GM13976 (cell line): ENCODE measurements at regions not wholly inside any gene's neighbourhood (a gene's known extent, or its start where the extent isn't known, plus 50 kb on each side); places are given as distances from the start of the nearest gene placed in this dataset.

Source experiments
- DNase-seq: peaks from one replicate; pipeline ENCODE4 v3.0.0; 2012; ENCODE audit warnings: low spot score
- in situ Hi-C: fragments of 300-500 bp; cut with MboI; formaldehyde crosslinking; loops from one replicate; pipeline ENCODE4 v1.12.0; 2022; ENCODE audit warnings: low sequenced_read_pairs, mixed read lengths, inconsistent platforms; ENCODE audit not compliant: unreplicated experiment
- TF ChIP-seq, protein P1 (sequence below): IDR thresholded peaks from 2 replicates; pipeline ENCODE4 v1.5.1; 2012; ENCODE audit warnings: borderline replicate concordance, mild to moderate bottlenecking; ENCODE audit not compliant: insufficient read depth; ENCODE audit errors: extremely low read depth, missing control alignments, control extremely low read depth

GRCh38 chr15:60184579-60184978 lies 180.5 kb downstream of the FOXB1 start:
- in situ Hi-C loops = no loop called here
- TF ChIP-seq, protein P1, sequence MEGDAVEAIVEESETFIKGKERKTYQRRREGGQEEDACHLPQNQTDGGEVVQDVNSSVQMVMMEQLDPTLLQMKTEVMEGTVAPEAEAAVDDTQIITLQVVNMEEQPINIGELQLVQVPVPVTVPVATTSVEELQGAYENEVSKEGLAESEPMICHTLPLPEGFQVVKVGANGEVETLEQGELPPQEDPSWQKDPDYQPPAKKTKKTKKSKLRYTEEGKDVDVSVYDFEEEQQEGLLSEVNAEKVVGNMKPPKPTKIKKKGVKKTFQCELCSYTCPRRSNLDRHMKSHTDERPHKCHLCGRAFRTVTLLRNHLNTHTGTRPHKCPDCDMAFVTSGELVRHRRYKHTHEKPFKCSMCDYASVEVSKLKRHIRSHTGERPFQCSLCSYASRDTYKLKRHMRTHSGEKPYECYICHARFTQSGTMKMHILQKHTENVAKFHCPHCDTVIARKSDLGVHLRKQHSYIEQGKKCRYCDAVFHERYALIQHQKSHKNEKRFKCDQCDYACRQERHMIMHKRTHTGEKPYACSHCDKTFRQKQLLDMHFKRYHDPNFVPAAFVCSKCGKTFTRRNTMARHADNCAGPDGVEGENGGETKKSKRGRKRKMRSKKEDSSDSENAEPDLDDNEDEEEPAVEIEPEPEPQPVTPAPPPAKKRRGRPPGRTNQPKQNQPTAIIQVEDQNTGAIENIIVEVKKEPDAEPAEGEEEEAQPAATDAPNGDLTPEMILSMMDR = no peak
- DNase-seq = no peak

DNA sequence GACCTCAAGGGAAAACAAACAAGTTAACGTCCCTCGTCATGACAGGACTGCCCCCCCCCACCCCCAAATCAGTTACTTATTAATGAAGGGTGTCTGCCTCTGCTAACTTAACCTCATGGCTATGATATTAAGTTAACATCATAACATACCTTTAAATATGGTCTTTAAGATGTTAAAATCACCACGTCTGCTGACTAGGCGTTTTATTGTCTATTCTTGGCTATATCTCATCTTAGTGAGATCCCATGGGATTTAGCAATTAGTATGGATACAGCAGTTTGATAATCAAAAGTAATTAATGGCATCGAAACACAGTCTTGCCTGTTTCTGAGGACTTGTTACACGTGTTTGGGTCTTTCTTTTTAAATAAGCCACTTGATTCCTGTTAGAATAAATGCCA lies 186.9 kb downstream of the FOXB1 start:
- no peak for DNase-seq
- TF ChIP-seq, protein P1 = no peak
- in situ Hi-C loops = no loop called here

- DNase-seq = no peak
- TF ChIP-seq, protein P1 = no peak
- in situ Hi-C loops = no loop called here
Observed at GRCh38 chr15:60191821-60192220, 187.7 kb downstream of the FOXB1 start.

- DNase-seq = no peak
- TF ChIP-seq, protein P1 = no peak
- in situ Hi-C loops = no loop called here
Observed at GRCh38 chr15:60195611-60196010, 191.5 kb downstream of the FOXB1 start.

DNA sequence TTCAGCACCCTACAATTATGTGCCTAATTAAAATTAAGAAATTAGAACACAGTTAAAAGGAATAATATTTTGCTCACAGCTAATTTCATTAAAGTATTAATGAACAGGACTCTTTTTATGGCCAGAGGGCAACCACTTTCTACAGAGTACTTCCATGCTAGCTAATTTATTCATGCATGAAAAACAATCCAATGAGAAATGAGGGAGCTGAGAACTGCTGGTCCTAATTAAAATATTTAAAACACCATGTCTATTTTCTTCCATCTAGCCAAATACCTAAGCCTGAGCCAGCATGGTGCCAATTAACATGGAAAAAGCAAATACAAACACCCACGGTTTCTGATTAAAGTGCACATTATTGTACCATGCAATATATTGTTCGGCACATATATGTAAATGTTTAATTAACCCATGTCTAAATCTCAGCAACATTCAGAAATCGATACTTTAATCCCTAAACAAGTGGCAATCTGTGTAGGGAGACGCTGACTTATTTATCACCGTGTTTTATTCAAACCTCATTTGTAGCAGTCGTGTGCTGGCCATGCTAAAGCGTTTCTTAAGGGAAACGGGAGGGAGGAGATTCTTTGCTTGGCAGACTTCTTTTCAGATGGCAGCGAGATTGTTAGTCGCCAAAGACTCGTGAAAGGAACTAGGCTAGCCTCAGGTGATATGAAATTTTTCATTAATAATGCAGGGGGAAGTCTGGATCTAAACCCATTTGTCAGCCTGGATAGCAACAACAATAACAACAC lies 193.5 kb downstream of the ANXA2 start:
- in situ Hi-C loops = no loop called here
- no peak for DNase-seq
- TF ChIP-seq, protein P1 = no peak

DNA sequence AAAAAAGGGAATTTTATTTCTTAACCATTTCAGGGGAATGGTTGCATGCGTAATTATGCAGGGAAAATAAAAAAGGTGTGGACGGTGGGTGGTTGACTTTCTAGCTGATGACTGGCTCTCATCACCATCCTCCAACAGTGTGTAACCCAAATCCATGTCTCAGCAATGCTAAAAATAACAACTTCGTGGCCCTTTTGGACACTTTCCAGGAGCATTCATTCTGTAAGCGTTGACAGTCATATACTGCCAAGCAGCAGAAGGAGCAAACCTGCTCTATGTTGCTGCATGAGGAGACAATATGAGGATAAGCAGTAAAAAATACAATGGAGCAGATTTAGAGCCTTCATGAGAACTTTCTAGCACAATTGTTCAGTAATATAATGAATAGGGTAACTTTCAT lies 189.1 kb downstream of the ANXA2 start:
- in situ Hi-C loops = no loop called here
- TF ChIP-seq, protein P1 = no peak
- no peak for DNase-seq
